ENCODE measurements at regions not wholly inside any gene's neighbourhood (a gene's known extent, or its start where the extent isn't known, plus 50 kb on each side); places are given as distances from the start of the nearest gene placed in this dataset.

GRCh38 chr3:159187706-159188105, 385.9 kb downstream of the MFSD1 start:
- TF ChIP-seq CTCF (IDR thresholded peaks at IDR 0.05; ENCODE audit: insufficient read depth, low read depth, low read length, missing control alignments) = no peak
- no peak for DNase-seq (ENCODE audit: low read depth)
- no peak overlapping the region for H3K4me3 ChIP-seq (ENCODE audit: low read length)

GRCh38 chr3:159189994-159190669, 388.3 kb downstream of the MFSD1 start:
- DNase-seq (ENCODE audit: low read depth) = peak; percentile 76
- H3K4me3 ChIP-seq (ENCODE audit: low read length) = no peak overlapping the region
- TF ChIP-seq CTCF (IDR thresholded peaks at IDR 0.05; ENCODE audit: insufficient read depth, low read depth, low read length, missing control alignments) = no peak

GRCh38 chr3:159191447-159191846, 389.6 kb downstream of the MFSD1 start:
- no peak for TF ChIP-seq CTCF (IDR thresholded peaks at IDR 0.05; ENCODE audit: insufficient read depth, low read depth, low read length, missing control alignments)
- DNase-seq (ENCODE audit: low read depth) = no peak

GRCh38 chr3:159196359-159196758, 394.5 kb downstream of the MFSD1 start:
- no peak for TF ChIP-seq CTCF (IDR thresholded peaks at IDR 0.05; ENCODE audit: insufficient read depth, low read depth, low read length, missing control alignments)
- no peak for DNase-seq (ENCODE audit: low read depth)
- no peak overlapping the region for H3K4me3 ChIP-seq (ENCODE audit: low read length)

More at GRCh38 chr3:159191447-159191846, 389.6 kb downstream of the MFSD1 start:
- no peak overlapping the region for H3K4me3 ChIP-seq (ENCODE audit: low read length)

- no peak overlapping the region for H3K4me3 ChIP-seq (ENCODE audit: low read length)
- TF ChIP-seq CTCF (IDR thresholded peaks at IDR 0.05; ENCODE audit: insufficient read depth, low read depth, low read length, missing control alignments) = no peak
- peak; percentile 75 for DNase-seq (ENCODE audit: low read depth)
Observed at GRCh38 chr3:159200176-159200575, 398.3 kb downstream of the MFSD1 start.

GRCh38 chr3:159208050-159208449, 406.2 kb downstream of the MFSD1 start:
- no peak for DNase-seq (ENCODE audit: low read depth)
- no peak overlapping the region for H3K4me3 ChIP-seq (ENCODE audit: low read length)
- no peak for TF ChIP-seq CTCF (IDR thresholded peaks at IDR 0.05; ENCODE audit: insufficient read depth, low read depth, low read length, missing control alignments)

- DNase-seq (ENCODE audit: low read depth) = no peak
- H3K4me3 ChIP-seq (ENCODE audit: low read length) = no peak overlapping the region
- TF ChIP-seq CTCF (IDR thresholded peaks at IDR 0.05; ENCODE audit: insufficient read depth, low read depth, low read length, missing control alignments) = no peak
Observed at GRCh38 chr3:159209459-159209858, 407.6 kb downstream of the MFSD1 start.
